SHP77 treated with DMSO at 0.1 percent for 48 hours (cell line): ENCODE measurements at regions not wholly inside any gene's neighbourhood (a gene's known extent, or its start where the extent isn't known, plus 50 kb on each side); places are given as distances from the start of the nearest gene placed in this dataset.

ENCODE experiments used
- DNase-seq: peaks from one replicate; lab custom pipeline; 2025; lab: John Stamatoyannopoulos, UW

GRCh38 chr11:70570693-70571395 is 172.5 kb downstream of the CTTN start:
- DNase-seq: no peak

GRCh38 chr11:70572974-70573260 is 174.6 kb downstream of the CTTN start:
- no peak for DNase-seq

DNA sequence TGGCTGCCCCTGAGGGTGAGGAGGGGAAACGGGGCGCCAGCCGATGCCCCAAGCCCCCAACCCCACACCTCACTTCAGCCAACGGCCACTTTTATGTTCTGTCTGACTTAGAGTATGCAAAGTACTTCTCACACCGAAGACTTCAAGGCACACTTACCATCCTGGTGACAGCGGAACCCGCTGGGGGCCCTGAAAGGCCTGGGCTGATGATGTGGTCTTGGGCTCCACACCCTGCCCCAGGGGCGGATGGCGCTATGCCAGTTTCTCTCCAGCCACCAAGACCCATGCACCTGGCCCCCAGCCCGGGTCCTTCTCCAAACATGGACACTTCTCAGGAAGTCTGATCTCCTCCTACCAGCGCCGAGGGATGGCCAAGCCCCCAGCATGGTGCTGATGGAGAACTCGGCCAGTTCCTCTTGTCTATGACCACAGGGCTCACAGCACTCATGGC is 175.4 kb downstream of the CTTN start:
- DNase-seq: no peak

- DNase-seq: no peak
These were observed 176.5 kb downstream of the CTTN start for GRCh38 chr11:70574725-70575347.

DNA sequence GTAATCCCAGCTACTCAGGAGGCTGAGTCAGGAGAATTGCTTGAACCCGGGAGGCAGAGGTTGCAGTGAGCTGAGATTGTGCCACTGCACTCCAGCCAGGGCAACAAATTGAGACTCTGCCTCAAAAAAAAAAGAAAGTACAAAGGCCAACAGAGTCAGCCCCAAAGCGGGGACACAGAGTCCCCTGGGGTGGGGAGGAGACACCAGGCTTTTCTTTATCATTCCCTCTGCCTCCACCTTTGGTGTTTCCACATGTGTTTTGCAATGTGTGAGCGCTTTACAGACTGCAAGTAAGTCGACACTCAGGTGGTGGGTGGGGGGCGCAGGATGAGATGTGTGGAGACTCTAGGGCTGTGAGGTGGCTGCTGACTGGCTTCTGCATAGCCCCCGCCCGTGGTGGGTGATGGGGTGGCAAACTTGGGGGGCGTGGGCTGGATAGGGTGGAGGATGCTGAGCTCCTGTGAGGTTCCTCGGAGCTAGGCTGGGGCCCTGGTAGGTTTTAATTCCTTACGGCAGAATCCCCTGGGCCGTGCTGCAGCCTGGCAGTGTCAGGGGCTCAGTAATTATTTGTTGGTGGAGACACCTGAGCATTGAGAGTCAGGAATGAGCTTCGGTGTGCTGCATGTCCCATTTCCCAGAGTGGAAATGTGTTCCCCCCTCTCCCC is 177.2 kb downstream of the CTTN start:
- DNase-seq: no peak

GRCh38 chr11:70577258-70577603 is 178.9 kb downstream of the CTTN start:
- no peak for DNase-seq

DNA sequence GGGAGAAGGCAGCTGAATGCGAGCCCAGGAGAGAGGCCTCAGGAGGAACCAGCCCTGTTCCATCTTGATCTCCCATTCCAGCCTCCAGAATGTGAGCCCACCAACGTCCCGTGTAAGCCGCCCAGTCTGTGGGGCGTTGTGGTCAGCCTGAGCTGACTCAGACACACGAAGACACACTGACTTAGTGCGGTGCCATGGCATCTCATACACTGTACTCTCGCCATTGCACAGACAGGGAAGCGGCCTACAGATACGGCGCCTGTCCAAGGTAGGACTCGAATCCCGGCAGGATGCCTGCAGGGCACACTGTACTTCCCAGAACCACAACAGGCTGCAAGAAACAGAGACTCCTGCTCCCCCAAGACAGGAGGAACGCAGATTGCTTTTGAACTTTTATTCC is 179.6 kb downstream of the CTTN start:
- DNase-seq: no peak

DNA sequence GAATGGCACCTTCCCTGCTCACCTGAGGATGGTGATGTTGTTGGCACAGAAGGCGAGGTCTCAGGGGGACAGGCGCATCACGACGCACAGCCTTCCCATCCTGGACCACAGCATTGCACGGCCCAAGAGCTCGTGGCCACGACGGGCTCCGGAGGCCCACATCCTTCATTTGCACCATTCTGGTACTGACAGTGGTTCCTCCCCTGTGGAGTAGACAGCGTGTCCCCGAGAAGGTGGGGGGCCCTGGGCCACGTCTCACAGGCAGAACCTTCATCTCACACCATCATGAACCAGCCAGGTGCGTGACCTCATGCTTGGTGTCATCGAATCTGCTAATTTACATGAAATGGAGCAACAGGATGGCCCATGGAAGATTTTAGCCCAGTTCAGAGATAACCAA is 180.0 kb downstream of the CTTN start:
- DNase-seq: no peak

DNA sequence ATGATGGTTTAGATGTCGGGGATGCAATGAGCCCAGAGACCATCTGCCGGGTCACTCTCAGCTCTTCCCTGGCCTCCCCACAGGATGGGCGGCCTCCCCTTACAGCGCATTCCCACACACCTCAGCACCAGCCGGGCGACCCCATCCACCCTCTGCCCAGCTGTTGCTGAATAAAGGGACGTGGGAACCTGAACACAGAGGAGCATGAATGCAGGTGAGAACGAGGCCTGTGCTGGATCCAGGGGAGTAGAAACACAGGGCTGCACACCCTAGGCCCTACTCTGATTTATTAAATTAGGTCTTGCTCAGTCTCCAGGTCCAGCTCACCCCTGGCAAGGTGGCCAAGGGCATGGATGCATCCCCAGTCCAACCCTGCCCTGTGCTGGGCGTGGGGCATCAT is 180.5 kb downstream of the CTTN start:
- DNase-seq: no peak

DNA sequence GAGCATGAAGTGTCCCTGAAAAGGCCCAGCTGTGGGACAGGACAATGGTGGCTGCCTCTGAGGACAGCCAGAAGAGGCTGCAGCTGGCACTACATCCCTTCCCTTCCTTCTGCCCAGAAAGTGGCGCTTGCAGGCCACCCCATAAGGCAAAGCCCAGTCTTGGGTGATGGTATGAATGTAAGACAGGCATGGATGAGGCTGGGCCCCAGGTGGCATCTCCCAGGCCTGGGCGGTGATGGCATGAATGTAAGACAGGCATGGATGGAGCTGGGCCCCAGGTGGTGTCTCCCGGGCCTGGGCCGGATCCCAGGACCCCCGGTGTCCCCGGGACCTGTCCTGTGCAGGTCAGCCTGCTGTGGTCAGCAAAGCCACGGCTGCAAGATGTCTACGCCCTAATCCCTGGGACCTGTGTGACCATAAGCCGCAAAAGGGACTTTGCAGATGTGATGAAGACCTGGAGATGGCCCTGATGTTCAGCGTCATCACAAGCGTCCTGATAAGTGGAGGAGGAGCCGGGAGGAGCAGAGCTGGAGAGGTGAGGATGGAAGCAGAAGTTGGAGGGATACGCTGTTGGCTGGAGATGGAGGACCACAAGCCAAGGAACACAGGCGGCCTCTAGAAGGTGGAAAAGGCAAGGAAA is 181.1 kb downstream of the CTTN start:
- no peak for DNase-seq

DNA sequence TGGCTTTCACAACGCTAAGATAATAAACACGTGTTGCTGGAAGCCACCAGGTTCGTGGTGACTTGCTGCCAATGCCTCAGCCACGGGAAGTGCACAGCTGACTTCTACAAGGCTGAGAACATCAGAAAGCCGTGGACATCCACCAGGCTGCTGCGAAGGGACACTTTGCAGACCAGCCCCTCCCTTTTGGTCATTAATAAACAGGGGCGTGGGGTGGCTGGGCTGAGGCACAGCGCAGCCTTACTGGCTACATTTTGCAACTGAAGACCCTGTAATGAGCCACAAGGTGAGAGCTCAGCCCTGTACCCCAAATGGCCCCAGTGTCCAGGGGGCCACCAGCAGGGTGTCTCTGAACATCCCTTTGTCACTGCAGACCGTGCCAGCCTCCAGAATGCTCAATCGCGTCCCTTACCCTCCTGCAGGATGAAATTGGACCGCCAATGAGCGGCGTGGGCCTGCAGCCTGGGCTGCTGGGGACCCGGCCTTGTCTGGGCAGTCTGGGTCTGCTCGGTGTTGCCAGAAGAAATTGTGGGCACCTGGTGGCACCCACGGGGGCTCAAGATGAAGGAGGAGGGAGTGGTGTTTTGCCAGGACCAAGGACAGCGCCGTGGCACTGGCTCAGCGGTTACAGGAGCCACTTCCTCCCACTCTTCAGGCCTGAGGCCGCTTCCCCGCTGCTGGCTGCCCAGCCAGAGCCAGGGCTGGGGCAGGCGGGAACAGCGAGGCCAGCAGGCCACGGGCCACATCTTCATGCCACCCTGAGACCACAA is 181.9 kb downstream of the CTTN start:
- no peak for DNase-seq

DNA sequence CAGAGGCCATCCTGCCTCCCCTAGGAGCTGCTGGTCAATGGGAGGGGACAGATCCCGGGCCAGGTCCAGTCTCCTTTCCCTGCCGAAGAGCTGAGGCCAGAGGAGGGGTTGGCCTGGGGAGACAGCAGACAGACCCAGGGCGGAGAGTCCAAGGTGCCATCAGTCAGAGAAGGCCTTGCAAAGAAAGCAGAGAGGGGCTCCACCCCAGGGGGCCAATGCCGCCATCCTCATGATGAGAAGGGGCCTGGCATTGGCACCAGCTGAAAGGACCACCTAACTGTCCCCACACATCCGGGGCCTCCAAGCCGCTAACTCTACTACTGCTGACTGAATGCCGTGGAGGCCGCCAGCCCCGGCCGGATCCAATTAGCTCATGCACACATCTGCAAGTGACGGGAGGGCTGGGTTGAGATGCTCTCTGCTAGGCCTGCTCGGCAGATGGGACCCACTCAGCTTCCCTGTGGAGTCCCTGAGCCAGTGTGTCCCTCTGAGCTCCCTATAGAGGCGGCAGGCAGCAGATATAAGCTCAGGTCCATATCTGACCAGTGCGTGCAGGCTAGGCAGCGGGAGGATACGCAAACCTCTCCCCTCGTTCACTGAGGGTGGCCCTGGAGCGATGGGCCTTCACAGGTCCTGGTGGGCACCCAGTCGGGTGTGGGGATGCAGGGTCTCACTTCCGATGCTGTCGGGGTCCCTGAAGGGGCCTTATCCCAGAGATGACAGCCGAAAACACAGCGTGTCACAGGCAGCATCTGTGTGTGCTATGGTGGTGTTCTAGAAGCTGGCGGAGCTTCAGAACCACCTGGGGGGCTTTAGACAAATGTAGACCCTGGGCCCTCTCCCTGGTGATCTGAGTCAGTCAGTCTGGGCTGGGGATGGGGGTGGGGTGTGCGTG is 183.9 kb downstream of the CTTN start:
- no peak for DNase-seq

DNA sequence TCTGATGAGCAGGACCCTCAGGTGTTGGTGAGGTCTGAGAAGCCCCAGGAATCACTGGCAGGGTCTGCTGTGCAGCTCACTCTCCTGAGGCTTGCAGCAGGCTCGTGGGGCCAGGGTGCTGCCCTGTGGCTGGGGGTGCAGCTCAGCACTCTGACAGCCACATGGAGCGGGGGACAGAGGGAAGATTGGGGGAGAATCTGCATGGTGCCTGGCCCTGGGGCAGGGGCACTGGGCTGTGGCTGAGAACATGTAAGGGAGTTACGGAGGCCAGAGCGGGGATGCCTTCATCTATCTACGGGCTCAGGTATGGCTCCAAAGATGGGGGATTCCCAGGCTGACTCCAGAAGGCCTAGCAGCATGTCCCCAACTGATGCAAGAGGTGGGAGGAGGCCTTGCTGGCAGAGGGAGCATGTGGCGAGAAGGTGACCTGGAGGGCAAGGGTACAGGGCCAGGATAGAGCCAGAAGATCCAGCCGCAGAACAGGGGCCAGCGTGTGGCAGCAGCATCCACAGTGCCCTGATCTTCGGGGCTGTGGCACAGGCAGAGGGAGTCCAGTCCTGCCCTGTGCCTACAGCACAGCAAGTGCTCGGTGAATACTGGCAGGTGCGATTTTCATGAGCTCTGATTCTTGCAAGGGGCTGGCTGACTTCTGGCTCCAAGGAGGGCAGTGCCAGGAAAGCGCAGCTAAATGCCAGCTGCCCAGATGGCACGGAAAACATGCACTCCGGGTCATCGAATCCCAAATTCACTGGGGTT is 184.7 kb downstream of the CTTN start:
- no peak for DNase-seq

GRCh38 chr11:70583781-70584218 is 185.5 kb downstream of the CTTN start:
- no peak for DNase-seq

GRCh38 chr11:70584498-70585235 is 186.3 kb downstream of the CTTN start:
- no peak for DNase-seq

- DNase-seq: no peak
These were observed 186.9 kb downstream of the CTTN start for GRCh38 chr11:70585236-70585545.

DNA sequence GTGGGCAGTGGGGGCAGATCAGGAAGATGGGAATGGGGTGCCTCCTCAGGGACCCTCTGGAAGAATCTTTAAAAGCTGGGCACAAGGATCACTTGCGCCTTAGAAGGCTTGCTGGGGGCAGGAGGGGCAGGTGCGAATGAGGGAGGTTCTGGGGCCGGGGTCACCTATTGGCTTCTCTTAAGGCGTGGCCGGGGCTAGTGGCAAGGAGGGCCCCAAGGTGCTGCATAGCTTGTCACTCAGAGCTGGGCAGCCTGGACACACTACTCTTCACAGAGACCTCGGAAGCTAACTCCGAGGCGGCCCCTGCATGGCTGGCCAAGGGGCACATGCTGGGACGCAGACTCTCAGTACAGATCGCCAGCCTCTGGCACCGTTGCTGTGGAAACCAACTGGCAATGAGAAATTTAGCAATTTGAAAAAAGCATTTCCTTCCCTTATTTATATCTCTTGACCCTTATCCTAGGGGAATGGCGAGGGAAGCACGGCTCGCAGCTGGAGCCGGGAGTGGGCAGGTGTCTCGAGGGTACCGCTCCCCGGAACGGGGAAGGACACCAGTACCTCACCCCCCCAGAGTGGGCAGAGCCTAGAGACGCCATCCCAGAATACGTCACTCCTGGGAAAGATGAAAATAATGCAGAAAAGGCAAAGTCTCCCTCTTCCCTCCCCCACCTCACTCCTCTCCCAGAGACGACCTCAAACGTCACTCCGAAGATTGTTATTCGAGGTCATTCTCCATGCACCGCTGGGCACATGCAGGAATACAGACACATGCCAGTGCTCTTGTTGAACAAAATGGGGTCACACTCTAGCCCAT is 188.1 kb downstream of the CTTN start:
- DNase-seq: no peak

DNA sequence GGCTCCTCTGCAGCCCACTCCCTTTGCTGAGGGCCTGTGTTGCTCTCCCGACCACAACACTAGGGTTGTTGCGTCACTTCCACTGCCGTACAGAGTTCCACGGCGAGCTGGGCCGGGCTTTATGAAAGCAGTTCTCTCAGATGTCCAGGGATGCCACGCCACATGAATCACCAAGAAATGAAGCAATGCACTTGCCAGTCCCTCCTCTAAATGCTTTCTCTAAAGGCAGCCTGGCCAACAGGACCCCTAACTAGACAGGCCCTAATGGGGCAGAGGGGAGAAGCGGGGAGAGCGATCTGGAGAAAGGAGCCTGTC is 188.7 kb downstream of the CTTN start:
- no peak for DNase-seq

DNA sequence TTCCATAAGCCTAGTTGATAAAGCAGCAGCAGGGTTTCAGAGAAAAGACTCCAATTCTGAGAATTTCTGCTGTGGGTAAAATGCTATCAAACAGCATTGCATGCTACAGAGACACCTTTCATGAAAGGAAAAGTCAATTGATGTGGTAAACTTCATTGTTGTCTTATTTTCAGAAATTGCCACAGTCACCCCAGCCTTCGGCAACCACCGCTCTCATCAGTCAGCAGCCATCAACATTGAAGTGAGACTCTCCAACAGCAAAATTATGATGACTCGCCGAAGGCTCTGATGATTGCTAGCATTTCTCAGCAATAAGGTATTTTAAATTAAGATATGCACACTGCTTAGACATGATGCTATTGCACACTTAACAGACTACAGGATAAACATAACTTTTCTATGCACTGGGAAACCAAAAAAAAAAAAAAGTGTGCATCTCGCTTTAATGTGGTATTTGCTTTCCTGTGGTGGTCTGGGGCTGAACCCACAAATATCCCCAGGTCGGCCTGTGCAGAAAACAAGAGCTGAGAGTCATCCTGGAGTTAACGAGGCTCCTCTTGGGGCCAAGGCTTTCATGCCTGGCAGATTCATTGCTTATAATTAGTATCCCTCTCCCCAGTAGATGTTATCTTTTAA is 192.1 kb downstream of the CTTN start:
- DNase-seq: no peak
